HG03039 (cell line): ENCODE measurements at regions not wholly inside any gene's neighbourhood (a gene's known extent, or its start where the extent isn't known, plus 50 kb on each side); places are given as distances from the start of the nearest gene placed in this dataset.
"Not testable (repeated sequence)": the region's sequence is repeated elsewhere in the genome, so short reads cannot be mapped to it uniquely, and the experiment has no call there.

Experiments used
- ATAC-seq: cut with Tn5 transposase; IDR thresholded peaks from one replicate; pipeline ENCODE4 v1.9.1; 2021; ENCODE audit warnings: mild to moderate bottlenecking, moderate library complexity; ENCODE audit not compliant: unreplicated experiment

GRCh38 chr4:84145176-84145575 lies 353.9 kb downstream of the NKX6-1 start:
- ATAC-seq: no peak

- ATAC-seq: not testable (repeated sequence)
Measured at GRCh38 chr4:84126911-84127310, 372.2 kb downstream of the NKX6-1 start.

- ATAC-seq: no peak
Measured at GRCh38 chr4:84126061-84126787, 372.9 kb downstream of the NKX6-1 start.

GRCh38 chr4:84110040-84110439 lies 389.1 kb downstream of the NKX6-1 start:
- no peak for ATAC-seq

- ATAC-seq: not testable (repeated sequence)
Measured at GRCh38 chr4:84101653-84102625, 397.2 kb downstream of the NKX6-1 start.

GRCh38 chr4:84100071-84100470 lies 399.0 kb downstream of the NKX6-1 start:
- no peak for ATAC-seq

- no peak for ATAC-seq
Measured at GRCh38 chr4:84099599-84099998, 399.5 kb downstream of the NKX6-1 start.

GRCh38 chr4:84091266-84091665 lies 407.8 kb downstream of the NKX6-1 start:
- no peak for ATAC-seq

GRCh38 chr4:84089652-84090437 lies 409.2 kb downstream of the NKX6-1 start:
- ATAC-seq: no peak

GRCh38 chr4:84085986-84086385 lies 413.1 kb downstream of the NKX6-1 start:
- no peak for ATAC-seq

- ATAC-seq: no peak
Measured at GRCh38 chr4:84070289-84070688, 428.8 kb downstream of the NKX6-1 start.

- ATAC-seq: no peak
Measured at GRCh38 chr4:84063619-84064018, 435.5 kb downstream of the NKX6-1 start.

- no peak for ATAC-seq
Measured at GRCh38 chr4:84058201-84058600, 440.9 kb downstream of the NKX6-1 start.

GRCh38 chr4:84051639-84052038 lies 447.5 kb downstream of the NKX6-1 start:
- ATAC-seq: no peak

- ATAC-seq: no peak
Measured at GRCh38 chr4:84051089-84051488, 448.0 kb downstream of the NKX6-1 start.

- ATAC-seq: no peak
Measured at GRCh38 chr4:84050015-84050414, 449.1 kb downstream of the NKX6-1 start.

- no peak for ATAC-seq
Measured at GRCh38 chr4:84046551-84046950, 452.5 kb downstream of the NKX6-1 start.

- no peak for ATAC-seq
Measured at GRCh38 chr4:84041426-84041825, 457.7 kb downstream of the NKX6-1 start.

GRCh38 chr4:84035568-84035967 lies 463.5 kb downstream of the NKX6-1 start:
- no peak for ATAC-seq

- ATAC-seq: peak; percentile 74
Measured at GRCh38 chr4:84032372-84032771, 466.7 kb downstream of the NKX6-1 start.

- ATAC-seq: peak; percentile 57
Measured at GRCh38 chr4:84031401-84031800, 467.7 kb downstream of the NKX6-1 start.
